ENCODE measurements at regions not wholly inside any gene's neighbourhood (a gene's known extent, or its start where the extent isn't known, plus 50 kb on each side); places are given as distances from the start of the nearest gene placed in this dataset.

- TF ChIP-seq CTCF (IDR thresholded peaks at IDR 0.05; ENCODE audit: poor library complexity) (no peak), EZH2 (IDR thresholded peaks at IDR 0.05; ENCODE audit: borderline replicate concordance) (no peak)
These were observed 170.9 kb downstream of the PALM2AKAP2 start for GRCh38 chr9:109950710-109951443.

Measured in hepatocyte (in vitro differentiated cells).